Neural cell (in vitro differentiated cells): ENCODE measurements at regions not wholly inside any gene's neighbourhood (a gene's known extent, or its start where the extent isn't known, plus 50 kb on each side); places are given as distances from the start of the nearest gene placed in this dataset.

Source experiments
- H2AFZ ChIP-seq: fragments of 200-600, 300-800 bp; sonication (generic), shearing (Covaris generic); 2 replicates; pipeline ENCODE4 v1.6.0; 2014; ENCODE audit warnings: low read depth, mild to moderate bottlenecking, antibody characterized with exemption, low read length, moderate library complexity
- H3F3A ChIP-seq: fragments of 200-600 bp; shearing (Covaris generic); 2 replicates; pipeline ENCODE4 v1.6.1; 2016; ENCODE audit warnings: mild to moderate bottlenecking, moderate library complexity, mixed read lengths, antibody characterized with exemption, low read length; ENCODE audit not compliant: insufficient read depth, poor library complexity, severe bottlenecking
- H3K27ac ChIP-seq: fragments of 200-600, 300-800 bp; sonication (generic), shearing (Covaris generic); 2 replicates; pipeline ENCODE4 v1.5.1; 2014; ENCODE audit warnings: mild to moderate bottlenecking, low read length, moderate library complexity
- H3K27me3 ChIP-seq: fragments of 300-800, 200-600 bp; sonication (generic), shearing (Covaris generic); 2 replicates; pipeline ENCODE4 v1.6.0; 2014; ENCODE audit warnings: mild to moderate bottlenecking, low read depth, low read length, moderate library complexity; ENCODE audit not compliant: insufficient read depth
- H3K36me3 ChIP-seq: fragments of 300-800, 200-600 bp; sonication (generic), shearing (Covaris generic); 2 replicates; pipeline ENCODE4 v1.5.1; 2014; ENCODE audit warnings: mild to moderate bottlenecking, antibody characterized with exemption, low read length, moderate library complexity; ENCODE audit not compliant: insufficient read depth
- H3K4me2 ChIP-seq: fragments of 300-800, 200-600 bp; sonication (generic), shearing (Covaris generic); 2 replicates; pipeline ENCODE4 v1.6.0; 2014; ENCODE audit warnings: mild to moderate bottlenecking, low read length
- H3K4me3 ChIP-seq: fragments of 300-800, 200-600 bp; sonication (generic), shearing (Covaris generic); 2 replicates; pipeline ENCODE4 v1.5.1; 2014; ENCODE audit warnings: mild to moderate bottlenecking, low read length, moderate library complexity
- H3K79me2 ChIP-seq: fragments of 200-600 bp; shearing (Covaris generic); replicated peaks from 2 replicates; pipeline ENCODE4 v1.6.0; 2014; ENCODE audit warnings: mild to moderate bottlenecking, low read length, moderate library complexity; ENCODE audit not compliant: insufficient read depth
- H3K9ac ChIP-seq: fragments of 300-800, 200-600 bp; sonication (generic), shearing (Covaris generic); 2 replicates; pipeline ENCODE4 v1.6.1; 2016; ENCODE audit warnings: mild to moderate bottlenecking, low read length, mixed read lengths
- H3K9me2 ChIP-seq: fragments of 200-600 bp; shearing (Covaris generic); 2 replicates; pipeline ENCODE4 v1.6.1; 2016; ENCODE audit warnings: mild to moderate bottlenecking, low read length, mixed read lengths; ENCODE audit not compliant: insufficient read depth
- H3K9me3 ChIP-seq: fragments of 200-600, 300-800 bp; sonication (generic), shearing (Covaris generic); 2 replicates; pipeline ENCODE4 v1.6.1; 2016; ENCODE audit warnings: mild to moderate bottlenecking, mixed run types, low read length, moderate library complexity, mixed read lengths
- H4K20me1 ChIP-seq: fragments of 200-600 bp; shearing (Covaris generic); 2 replicates; pipeline ENCODE4 v1.6.1; 2016; ENCODE audit warnings: mild to moderate bottlenecking, mixed run types; ENCODE audit not compliant: insufficient read depth
- EP300 ChIP-seq: fragments of 450-650 bp; conservative IDR thresholded peaks from 2 replicates; pipeline ENCODE4 v1.6.1; 2014; ENCODE audit warnings: antibody characterized with exemption, mild to moderate bottlenecking, moderate library complexity; ENCODE audit not compliant: poor library complexity, severe bottlenecking
- EZH2 ChIP-seq: fragments of 200-600, 300-800 bp; shearing (Covaris generic), sonication (generic); IDR thresholded peaks from 2 replicates; pipeline ENCODE4 v1.6.1; 2014; ENCODE audit warnings: antibody characterized with exemption, low read length, borderline replicate concordance, mild to moderate bottlenecking; ENCODE audit not compliant: insufficient read depth, poor library complexity, severe bottlenecking
- MXI1 ChIP-seq: fragments of 450-650 bp; conservative IDR thresholded peaks from 2 replicates; pipeline ENCODE4 v1.6.1; 2014; ENCODE audit warnings: antibody characterized with exemption, mild to moderate bottlenecking; ENCODE audit not compliant: poor library complexity, severe bottlenecking
- POLR2AphosphoS5 ChIP-seq: IDR thresholded peaks from 2 replicates; pipeline ENCODE4 v1.6.1; 2012
- RAD21 ChIP-seq: fragments of 450-650 bp; conservative IDR thresholded peaks from 2 replicates; pipeline ENCODE4 v1.6.1; 2014; ENCODE audit warnings: antibody characterized with exemption, mild to moderate bottlenecking, moderate library complexity
- SMC3 ChIP-seq: fragments of 450-650 bp; conservative IDR thresholded peaks from 2 replicates; pipeline ENCODE4 v1.6.1; 2014; ENCODE audit warnings: antibody characterized with exemption, mild to moderate bottlenecking, moderate library complexity; ENCODE audit not compliant: poor library complexity
- TAF1 ChIP-seq: IDR thresholded peaks from 2 replicates; pipeline ENCODE4 v1.6.1; 2012; ENCODE audit warnings: low read depth
- TF ChIP-seq, protein P1 (sequence below): IDR thresholded peaks from 2 replicates; pipeline ENCODE4 v1.6.1; 2012; ENCODE audit warnings: borderline replicate concordance
- TF ChIP-seq, protein P2 (sequence below): fragments of 450-650 bp; IDR thresholded peaks from 2 replicates; pipeline ENCODE4 v1.5.1; 2014; ENCODE audit warnings: antibody characterized with exemption, mild to moderate bottlenecking, moderate library complexity; ENCODE audit not compliant: poor library complexity, severe bottlenecking

DNA sequence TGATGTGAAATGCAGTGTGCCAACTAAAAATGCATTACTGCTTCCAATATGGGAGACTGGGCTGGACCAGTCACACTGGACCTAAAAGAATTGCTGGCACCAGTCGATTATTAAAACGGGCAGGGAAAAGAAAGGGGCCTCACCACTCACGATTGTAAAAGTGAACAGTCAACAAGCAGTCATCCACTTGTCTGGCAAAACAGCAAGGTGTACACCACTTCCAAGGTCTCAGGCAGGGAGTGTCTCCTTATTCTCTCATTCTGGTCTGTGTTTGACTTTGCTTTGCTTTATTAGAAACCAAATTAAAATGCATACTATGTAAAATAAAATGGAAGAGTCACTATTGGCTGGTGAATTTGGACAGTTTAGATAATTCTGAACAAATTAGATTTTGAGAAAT is 57.8 kb upstream of the TRPM3 start:
- Histone ChIP-seq H2AFZ (no peak overlapping the region), H3K27me3 (no peaks in the 10 kb centered on the region), H3K27ac (no peak overlapping the region), H3K9me2 (no peaks in the 10 kb centered on the region), H3F3A (no peaks in the 10 kb centered on the region), H3K36me3 (no peaks in the 10 kb centered on the region), H3K9ac (no peak overlapping the region), H3K4me3 (no peak overlapping the region), H3K9me3 (no peaks in the 10 kb centered on the region), H3K79me2 (no peaks in the 10 kb centered on the region), H3K4me2 (no peak overlapping the region), H4K20me1 (no peaks in the 10 kb centered on the region)
- TF ChIP-seq POLR2AphosphoS5: no peak
- TF ChIP-seq RAD21: no peak
- TF ChIP-seq, protein P1, sequence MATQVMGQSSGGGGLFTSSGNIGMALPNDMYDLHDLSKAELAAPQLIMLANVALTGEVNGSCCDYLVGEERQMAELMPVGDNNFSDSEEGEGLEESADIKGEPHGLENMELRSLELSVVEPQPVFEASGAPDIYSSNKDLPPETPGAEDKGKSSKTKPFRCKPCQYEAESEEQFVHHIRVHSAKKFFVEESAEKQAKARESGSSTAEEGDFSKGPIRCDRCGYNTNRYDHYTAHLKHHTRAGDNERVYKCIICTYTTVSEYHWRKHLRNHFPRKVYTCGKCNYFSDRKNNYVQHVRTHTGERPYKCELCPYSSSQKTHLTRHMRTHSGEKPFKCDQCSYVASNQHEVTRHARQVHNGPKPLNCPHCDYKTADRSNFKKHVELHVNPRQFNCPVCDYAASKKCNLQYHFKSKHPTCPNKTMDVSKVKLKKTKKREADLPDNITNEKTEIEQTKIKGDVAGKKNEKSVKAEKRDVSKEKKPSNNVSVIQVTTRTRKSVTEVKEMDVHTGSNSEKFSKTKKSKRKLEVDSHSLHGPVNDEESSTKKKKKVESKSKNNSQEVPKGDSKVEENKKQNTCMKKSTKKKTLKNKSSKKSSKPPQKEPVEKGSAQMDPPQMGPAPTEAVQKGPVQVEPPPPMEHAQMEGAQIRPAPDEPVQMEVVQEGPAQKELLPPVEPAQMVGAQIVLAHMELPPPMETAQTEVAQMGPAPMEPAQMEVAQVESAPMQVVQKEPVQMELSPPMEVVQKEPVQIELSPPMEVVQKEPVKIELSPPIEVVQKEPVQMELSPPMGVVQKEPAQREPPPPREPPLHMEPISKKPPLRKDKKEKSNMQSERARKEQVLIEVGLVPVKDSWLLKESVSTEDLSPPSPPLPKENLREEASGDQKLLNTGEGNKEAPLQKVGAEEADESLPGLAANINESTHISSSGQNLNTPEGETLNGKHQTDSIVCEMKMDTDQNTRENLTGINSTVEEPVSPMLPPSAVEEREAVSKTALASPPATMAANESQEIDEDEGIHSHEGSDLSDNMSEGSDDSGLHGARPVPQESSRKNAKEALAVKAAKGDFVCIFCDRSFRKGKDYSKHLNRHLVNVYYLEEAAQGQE: no peak
- TF ChIP-seq, protein P2, sequence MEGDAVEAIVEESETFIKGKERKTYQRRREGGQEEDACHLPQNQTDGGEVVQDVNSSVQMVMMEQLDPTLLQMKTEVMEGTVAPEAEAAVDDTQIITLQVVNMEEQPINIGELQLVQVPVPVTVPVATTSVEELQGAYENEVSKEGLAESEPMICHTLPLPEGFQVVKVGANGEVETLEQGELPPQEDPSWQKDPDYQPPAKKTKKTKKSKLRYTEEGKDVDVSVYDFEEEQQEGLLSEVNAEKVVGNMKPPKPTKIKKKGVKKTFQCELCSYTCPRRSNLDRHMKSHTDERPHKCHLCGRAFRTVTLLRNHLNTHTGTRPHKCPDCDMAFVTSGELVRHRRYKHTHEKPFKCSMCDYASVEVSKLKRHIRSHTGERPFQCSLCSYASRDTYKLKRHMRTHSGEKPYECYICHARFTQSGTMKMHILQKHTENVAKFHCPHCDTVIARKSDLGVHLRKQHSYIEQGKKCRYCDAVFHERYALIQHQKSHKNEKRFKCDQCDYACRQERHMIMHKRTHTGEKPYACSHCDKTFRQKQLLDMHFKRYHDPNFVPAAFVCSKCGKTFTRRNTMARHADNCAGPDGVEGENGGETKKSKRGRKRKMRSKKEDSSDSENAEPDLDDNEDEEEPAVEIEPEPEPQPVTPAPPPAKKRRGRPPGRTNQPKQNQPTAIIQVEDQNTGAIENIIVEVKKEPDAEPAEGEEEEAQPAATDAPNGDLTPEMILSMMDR: no peak
- no peak for TF ChIP-seq SMC3
- TF ChIP-seq EZH2: no peak
- no peak for TF ChIP-seq MXI1
- no peak for TF ChIP-seq TAF1
- no peak for TF ChIP-seq EP300

DNA sequence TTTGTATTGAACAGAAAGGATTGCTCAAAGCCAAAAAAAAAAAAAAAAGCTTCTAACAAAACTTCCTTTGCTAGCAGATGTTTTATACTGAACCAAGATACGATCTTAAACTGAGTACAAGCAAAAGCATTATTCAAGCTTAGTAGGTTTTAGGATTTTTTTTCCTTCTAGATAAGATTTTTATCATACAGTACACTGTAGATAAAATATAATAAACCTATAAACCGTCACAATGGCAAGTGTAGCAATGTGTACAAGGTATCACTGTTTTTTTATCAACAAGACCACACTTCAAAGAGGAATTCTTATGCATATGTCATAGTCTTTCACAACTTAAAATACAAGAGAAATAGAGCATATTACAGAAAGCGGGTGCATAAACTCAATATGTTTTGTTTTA is 56.5 kb upstream of the TRPM3 start:
- H3K4me2 ChIP-seq: no peak overlapping the region
- H3K9me2 ChIP-seq: no peaks in the 10 kb centered on the region
- H3K79me2 ChIP-seq: no peaks in the 10 kb centered on the region
- no peak overlapping the region for H3K9ac ChIP-seq
- H3K27me3 ChIP-seq: no peaks in the 10 kb centered on the region
- no peak overlapping the region for H2AFZ ChIP-seq
- no peaks in the 10 kb centered on the region for H4K20me1 ChIP-seq
- no peak for TF ChIP-seq POLR2AphosphoS5
- TF ChIP-seq MXI1: no peak
- no peak for TF ChIP-seq SMC3
- no peak for TF ChIP-seq RAD21
- TF ChIP-seq, protein P2: no peak
- no peak for TF ChIP-seq EZH2
- no peak for TF ChIP-seq EP300
- TF ChIP-seq TAF1: no peak
- no peak overlapping the region for H3K27ac ChIP-seq
- no peaks in the 10 kb centered on the region for H3K36me3 ChIP-seq
- H3K9me3 ChIP-seq: no peaks in the 10 kb centered on the region
- H3K4me3 ChIP-seq: no peak overlapping the region
- H3F3A ChIP-seq: no peaks in the 10 kb centered on the region
